HUES48 (cell line): ENCODE measurements at regions not wholly inside any gene's neighbourhood (a gene's known extent, or its start where the extent isn't known, plus 50 kb on each side); places are given as distances from the start of the nearest gene placed in this dataset.

Experiments used
- H3K27ac ChIP-seq: one replicate; pipeline ENCODE4 v1.7.0; 2013; ENCODE audit warnings: low read depth, low read length, inconsistent platforms
- H3K27me3 ChIP-seq: 2 replicates; pipeline ENCODE4 v1.6.1; 2013; ENCODE audit warnings: mild to moderate bottlenecking, low read length; ENCODE audit not compliant: control insufficient read depth, insufficient read depth
- H3K36me3 ChIP-seq: 2 replicates; pipeline ENCODE4 v1.6.1; 2013; ENCODE audit warnings: low read length; ENCODE audit not compliant: control insufficient read depth, insufficient read depth
- H3K4me1 ChIP-seq: 2 replicates; pipeline ENCODE4 v1.6.1; 2013; ENCODE audit warnings: mild to moderate bottlenecking, low read length; ENCODE audit not compliant: control insufficient read depth, insufficient read depth
- H3K4me3 ChIP-seq: 2 replicates; pipeline ENCODE4 v1.5.1; 2013; ENCODE audit warnings: mild to moderate bottlenecking, low read depth, low read length
- H3K9ac ChIP-seq: 2 replicates; pipeline ENCODE4 v1.6.1; 2013; ENCODE audit warnings: mild to moderate bottlenecking, low read depth, low read length, moderate library complexity
- H3K9me3 ChIP-seq: 2 replicates; pipeline ENCODE4 v1.6.1; 2013; ENCODE audit warnings: low read length; ENCODE audit not compliant: control insufficient read depth, insufficient read depth

DNA sequence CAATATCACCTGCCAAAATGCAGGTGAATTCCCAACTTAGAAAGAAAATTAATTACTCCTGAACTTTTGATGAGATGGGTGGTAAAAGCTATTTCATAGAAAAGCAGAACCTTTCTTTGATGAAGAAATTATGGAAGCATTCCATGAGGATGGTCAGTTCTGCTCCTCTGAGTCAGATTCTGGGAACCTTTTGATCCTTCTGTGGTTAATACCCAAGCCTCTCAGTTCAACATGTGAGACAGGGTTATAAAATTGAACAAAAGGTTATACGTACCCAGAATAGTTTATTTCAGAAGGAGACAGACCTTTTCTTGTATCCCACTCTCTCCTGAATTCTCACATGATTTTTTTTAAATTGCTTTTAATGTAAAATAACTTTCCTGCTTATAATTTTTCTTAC is 767.6 kb upstream of the ADAMTS16 start:
- H3K27ac ChIP-seq, result no peak overlapping the region
- no peak overlapping the region for H3K4me3 ChIP-seq
- no peak overlapping the region for H3K9ac ChIP-seq
- no peaks in the 10 kb centered on the region for H3K27me3 ChIP-seq
- no peaks in the 10 kb centered on the region for H3K9me3 ChIP-seq
- 0 out of 2 replicates have a peak, but pooled peaks cover 3% of the 10 kb centered on the region for H3K4me1 ChIP-seq
- no peaks in the 10 kb centered on the region for H3K36me3 ChIP-seq

GRCh38 chr5:4373051-4373820 is 766.9 kb upstream of the ADAMTS16 start:
- no peaks in the 10 kb centered on the region for H3K9me3 ChIP-seq
- 0 out of 2 replicates have a peak, but pooled peaks cover 3% of the 10 kb centered on the region for H3K4me1 ChIP-seq
- no peak overlapping the region for H3K27ac ChIP-seq
- H3K9ac ChIP-seq, result no peak overlapping the region
- no peaks in the 10 kb centered on the region for H3K36me3 ChIP-seq
- no peak overlapping the region for H3K4me3 ChIP-seq
- no peaks in the 10 kb centered on the region for H3K27me3 ChIP-seq

GRCh38 chr5:4374866-4375265 is 765.3 kb upstream of the ADAMTS16 start:
- H3K27ac ChIP-seq, result no peak overlapping the region
- H3K4me3 ChIP-seq, result no peak overlapping the region
- 0 out of 2 replicates have a peak, but pooled peaks cover 3% of the 10 kb centered on the region for H3K4me1 ChIP-seq
- no peaks in the 10 kb centered on the region for H3K36me3 ChIP-seq
- no peaks in the 10 kb centered on the region for H3K27me3 ChIP-seq
- no peak overlapping the region for H3K9ac ChIP-seq
- H3K9me3 ChIP-seq, result no peaks in the 10 kb centered on the region

GRCh38 chr5:4375640-4376039 is 764.5 kb upstream of the ADAMTS16 start:
- H3K27ac ChIP-seq, result no peak overlapping the region

GRCh38 chr5:4383102-4383501 is 757.0 kb upstream of the ADAMTS16 start:
- no peaks in the 10 kb centered on the region for H3K36me3 ChIP-seq
- H3K4me1 ChIP-seq, result no peaks in the 10 kb centered on the region
- H3K27me3 ChIP-seq, result no peaks in the 10 kb centered on the region
- no peak overlapping the region for H3K9ac ChIP-seq
- no peak overlapping the region for H3K4me3 ChIP-seq
- H3K9me3 ChIP-seq, result no peaks in the 10 kb centered on the region
- no peak overlapping the region for H3K27ac ChIP-seq

More at GRCh38 chr5:4375640-4376039, 764.5 kb upstream of the ADAMTS16 start:
- Histone ChIP-seq H3K9me3 (no peaks in the 10 kb centered on the region), H3K27me3 (no peaks in the 10 kb centered on the region), H3K4me1 (no peaks in the 10 kb centered on the region), H3K4me3 (no peak overlapping the region), H3K36me3 (no peaks in the 10 kb centered on the region), H3K9ac (no peak overlapping the region)

- Histone ChIP-seq H3K9ac (no peak overlapping the region), H3K27ac (no peak overlapping the region), H3K9me3 (no peaks in the 10 kb centered on the region), H3K4me1 (no peaks in the 10 kb centered on the region), H3K36me3 (no peaks in the 10 kb centered on the region), H3K4me3 (no peak overlapping the region), H3K27me3 (no peaks in the 10 kb centered on the region)
These were observed 756.5 kb upstream of the ADAMTS16 start for GRCh38 chr5:4383518-4384198.

GRCh38 chr5:4384649-4385048 is 755.5 kb upstream of the ADAMTS16 start:
- no peaks in the 10 kb centered on the region for H3K36me3 ChIP-seq
- no peaks in the 10 kb centered on the region for H3K27me3 ChIP-seq
- H3K4me3 ChIP-seq, result no peak overlapping the region
- no peaks in the 10 kb centered on the region for H3K9me3 ChIP-seq
- no peak overlapping the region for H3K27ac ChIP-seq
- no peak overlapping the region for H3K9ac ChIP-seq
- H3K4me1 ChIP-seq, result no peaks in the 10 kb centered on the region

GRCh38 chr5:4386152-4386551 is 754.0 kb upstream of the ADAMTS16 start:
- Histone ChIP-seq H3K9ac (no peak overlapping the region), H3K4me1 (no peaks in the 10 kb centered on the region), H3K36me3 (no peaks in the 10 kb centered on the region), H3K27ac (no peak overlapping the region), H3K9me3 (peaks cover 4% of the 10 kb centered on the region; the same call in 1 of the 2 replicates), H3K27me3 (no peaks in the 10 kb centered on the region), H3K4me3 (no peak overlapping the region)

- no peak overlapping the region for H3K4me3 ChIP-seq
- H3K9ac ChIP-seq, result no peak overlapping the region
- H3K4me1 ChIP-seq, result no peaks in the 10 kb centered on the region
- H3K27ac ChIP-seq, result no peak overlapping the region
- no peaks in the 10 kb centered on the region for H3K27me3 ChIP-seq
- peaks cover 4% of the 10 kb centered on the region; the same call in 1 of the 2 replicates for H3K9me3 ChIP-seq
- H3K36me3 ChIP-seq, result no peaks in the 10 kb centered on the region
These were observed 752.8 kb upstream of the ADAMTS16 start for GRCh38 chr5:4387290-4387689.

DNA sequence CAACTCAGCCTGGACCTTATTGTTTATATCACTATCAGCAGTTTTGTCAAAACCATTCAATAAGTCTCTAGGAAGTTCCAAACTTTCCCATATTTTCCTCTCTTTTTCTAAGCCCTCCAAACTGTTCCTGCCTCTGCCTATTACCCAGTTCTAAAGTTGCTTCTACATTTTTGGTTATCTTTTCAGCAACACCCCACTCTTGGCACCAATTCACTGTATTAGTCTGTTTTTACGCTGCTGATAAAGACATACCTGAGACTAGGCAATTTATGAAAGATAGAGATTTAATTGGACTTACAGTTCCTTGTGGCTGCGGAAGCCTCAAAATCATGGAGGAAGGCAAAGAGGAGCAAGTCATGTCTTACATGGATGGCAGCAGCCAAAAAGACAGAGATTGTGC is 744.4 kb upstream of the ADAMTS16 start:
- peaks cover 8% of the 10 kb centered on the region; the same call in 1 of the 2 replicates for H3K9me3 ChIP-seq
- H3K36me3 ChIP-seq, result no peaks in the 10 kb centered on the region
- H3K27ac ChIP-seq, result no peak overlapping the region
- no peak overlapping the region for H3K9ac ChIP-seq
- H3K4me3 ChIP-seq, result no peak overlapping the region
- H3K4me1 ChIP-seq, result no peaks in the 10 kb centered on the region
- H3K27me3 ChIP-seq, result no peaks in the 10 kb centered on the region

- no peak overlapping the region for H3K9ac ChIP-seq
- H3K27me3 ChIP-seq, result no peaks in the 10 kb centered on the region
- no peak overlapping the region for H3K27ac ChIP-seq
- H3K4me3 ChIP-seq, result no peak overlapping the region
- H3K4me1 ChIP-seq, result no peaks in the 10 kb centered on the region
- H3K36me3 ChIP-seq, result no peaks in the 10 kb centered on the region
- H3K9me3 ChIP-seq, result no peaks in the 10 kb centered on the region
These were observed 734.4 kb upstream of the ADAMTS16 start for GRCh38 chr5:4405614-4406219.
